Urothelium cell line (cell line): ENCODE measurements at regions not wholly inside any gene's neighbourhood (a gene's known extent, or its start where the extent isn't known, plus 50 kb on each side); places are given as distances from the start of the nearest gene placed in this dataset.
"Not testable (repeated sequence)": the region's sequence is repeated elsewhere in the genome, so short reads cannot be mapped to it uniquely, and the experiment has no call there.

ENCODE experiments used
- DNase-seq: peaks from one replicate; pipeline ENCODE4 v3.0.0; 2011; ENCODE audit warnings: low spot score, mixed read lengths
- FAIRE-seq: peaks from 2 replicates; lab custom pipeline; 2011; peaks lifted over from hg19 to GRCh38; lab: Jason Lieb, UNC

GRCh38 chr15:54843006-54843405, 353.7 kb downstream of the RSL24D1 start:
- FAIRE-seq (no peak), DNase-seq (no peak)

GRCh38 chr15:54841701-54842305, 354.9 kb downstream of the RSL24D1 start:
- no peak for FAIRE-seq
- no peak for DNase-seq

- peak; percentile 4 for DNase-seq
- no peak for FAIRE-seq
Measured at GRCh38 chr15:54840621-54841398, 355.9 kb downstream of the RSL24D1 start.

- no peak for FAIRE-seq
- no peak for DNase-seq
Measured at GRCh38 chr15:54839379-54839778, 357.4 kb downstream of the RSL24D1 start.

- no peak for DNase-seq
- no peak for FAIRE-seq
Measured at GRCh38 chr15:54836052-54836795, 360.5 kb downstream of the RSL24D1 start.

GRCh38 chr15:54829821-54830220, 366.9 kb downstream of the RSL24D1 start:
- DNase-seq (no peak), FAIRE-seq (no peak)

- FAIRE-seq = no peak
- no peak for DNase-seq
Measured at GRCh38 chr15:54820811-54821210, 375.9 kb downstream of the RSL24D1 start.

GRCh38 chr15:54820098-54820497, 376.6 kb downstream of the RSL24D1 start:
- no peak for FAIRE-seq
- DNase-seq = no peak

- DNase-seq = no peak
- FAIRE-seq = no peak
Measured at GRCh38 chr15:54816401-54816800, 380.3 kb downstream of the RSL24D1 start.

GRCh38 chr15:54815556-54815955, 381.2 kb downstream of the RSL24D1 start:
- DNase-seq (no peak), FAIRE-seq (no peak)

GRCh38 chr15:54812383-54812782, 384.4 kb downstream of the RSL24D1 start:
- DNase-seq = no peak
- FAIRE-seq = no peak

- FAIRE-seq = no peak
- no peak for DNase-seq
Measured at GRCh38 chr15:54810496-54810895, 386.2 kb downstream of the RSL24D1 start.

GRCh38 chr15:54810031-54810430, 386.7 kb downstream of the RSL24D1 start:
- no peak for DNase-seq
- no peak for FAIRE-seq

GRCh38 chr15:54808321-54808720, 388.4 kb downstream of the RSL24D1 start:
- no peak for FAIRE-seq

GRCh38 chr15:54803987-54804386, 392.8 kb downstream of the RSL24D1 start:
- DNase-seq = no peak
- no peak for FAIRE-seq

More at GRCh38 chr15:54808321-54808720, 388.4 kb downstream of the RSL24D1 start:
- DNase-seq = no peak

GRCh38 chr15:54803134-54803808, 393.5 kb downstream of the RSL24D1 start:
- DNase-seq = peak; percentile 45
- no peak for FAIRE-seq

GRCh38 chr15:54792526-54792925, 404.2 kb downstream of the RSL24D1 start:
- FAIRE-seq = no peak
- no peak for DNase-seq

GRCh38 chr15:54790693-54791092, 406.0 kb downstream of the RSL24D1 start:
- no peak for FAIRE-seq
- DNase-seq = no peak

- FAIRE-seq = no peak
- no peak for DNase-seq
Measured at GRCh38 chr15:54789376-54789775, 407.4 kb downstream of the RSL24D1 start.

- not testable (repeated sequence) for FAIRE-seq, DNase-seq
Measured at GRCh38 chr15:54781220-54781619, 415.5 kb downstream of the RSL24D1 start.

GRCh38 chr15:54779271-54779670, 417.5 kb downstream of the RSL24D1 start:
- DNase-seq = no peak
- FAIRE-seq = no peak
